Hepatocyte (in vitro differentiated cells): ENCODE measurements at regions not wholly inside any gene's neighbourhood (a gene's known extent, or its start where the extent isn't known, plus 50 kb on each side); places are given as distances from the start of the nearest gene placed in this dataset.

Source experiments
- DNase-seq: peaks from one replicate; pipeline ENCODE4 v3.0.0-alpha.2; 2016; ENCODE audit warnings: low spot score
- H2AFZ ChIP-seq: fragments of 200-600 bp; sonication (generic); 2 replicates; pipeline ENCODE4 v1.6.0; 2016; ENCODE audit warnings: antibody characterized with exemption, mild to moderate bottlenecking
- H3K27ac ChIP-seq: fragments of 200-600 bp; sonication (generic); 2 replicates; pipeline ENCODE4 v1.5.1; 2016; ENCODE audit warnings: mild to moderate bottlenecking
- H3K27me3 ChIP-seq: fragments of 200-600 bp; sonication (generic); 2 replicates; pipeline ENCODE4 v1.6.1; 2016
- H3K36me3 ChIP-seq: fragments of 200-600 bp; sonication (generic); replicated peaks from 2 replicates; pipeline ENCODE4 v1.5.1; 2016; ENCODE audit warnings: low read depth; ENCODE audit not compliant: insufficient read depth
- H3K4me1 ChIP-seq: fragments of 200-600 bp; sonication (generic); 2 replicates; pipeline ENCODE4 v1.5.1; 2016; ENCODE audit warnings: mild to moderate bottlenecking, moderate library complexity; ENCODE audit not compliant: insufficient read depth
- H3K4me2 ChIP-seq: fragments of 200-600 bp; sonication (generic); 2 replicates; pipeline ENCODE4 v1.6.0; 2016
- H3K4me3 ChIP-seq: fragments of 200-600 bp; sonication (generic); 2 replicates; pipeline ENCODE4 v1.5.1; 2016; ENCODE audit warnings: mild to moderate bottlenecking
- H3K79me2 ChIP-seq: fragments of 200-600 bp; sonication (generic); 2 replicates; pipeline ENCODE4 v1.6.0; 2017; ENCODE audit warnings: mild to moderate bottlenecking
- H3K9me2 ChIP-seq: fragments of 200-600 bp; sonication (generic); replicated peaks from 2 replicates; pipeline ENCODE4 v1.6.0; 2017; ENCODE audit warnings: mild to moderate bottlenecking; ENCODE audit not compliant: insufficient read depth
- H3K9me3 ChIP-seq: fragments of 200-600 bp; sonication (generic); 2 replicates; pipeline ENCODE4 v1.5.1; 2016; ENCODE audit warnings: low read depth, mild to moderate bottlenecking
- H4K20me1 ChIP-seq: fragments of 200-600 bp; sonication (generic); 2 replicates; pipeline ENCODE4 v1.6.0; 2016; ENCODE audit warnings: mild to moderate bottlenecking; ENCODE audit not compliant: insufficient read depth, poor library complexity, severe bottlenecking
- EZH2 ChIP-seq: fragments of 200-600 bp; sonication (generic); IDR thresholded peaks from 2 replicates; pipeline ENCODE4 v1.6.1; 2016; ENCODE audit warnings: antibody characterized with exemption, mild to moderate bottlenecking, borderline replicate concordance
- EZH2phosphoT487 ChIP-seq: fragments of 200-600 bp; sonication (generic); IDR thresholded peaks from one replicate; pipeline ENCODE4 v1.6.1; 2018; ENCODE audit warnings: antibody characterized with exemption, mild to moderate bottlenecking, low read depth, moderate library complexity; ENCODE audit not compliant: unreplicated experiment, severe bottlenecking
- WGBS: methylation state at CpG from one replicate; pipeline ENCODE4 v1.1.6; 2016; ENCODE audit warnings: low lambda C conversion rate; ENCODE audit errors: missing lambda C conversion rate; 5-methylcytosine and 5-hydroxymethylcytosine counted together
- TF ChIP-seq, protein P1 (sequence below): fragments of 200-600 bp; sonication (generic); IDR thresholded peaks from 2 replicates; pipeline ENCODE4 v1.5.1; 2016; ENCODE audit warnings: antibody characterized with exemption, mild to moderate bottlenecking; ENCODE audit not compliant: poor library complexity

DNA sequence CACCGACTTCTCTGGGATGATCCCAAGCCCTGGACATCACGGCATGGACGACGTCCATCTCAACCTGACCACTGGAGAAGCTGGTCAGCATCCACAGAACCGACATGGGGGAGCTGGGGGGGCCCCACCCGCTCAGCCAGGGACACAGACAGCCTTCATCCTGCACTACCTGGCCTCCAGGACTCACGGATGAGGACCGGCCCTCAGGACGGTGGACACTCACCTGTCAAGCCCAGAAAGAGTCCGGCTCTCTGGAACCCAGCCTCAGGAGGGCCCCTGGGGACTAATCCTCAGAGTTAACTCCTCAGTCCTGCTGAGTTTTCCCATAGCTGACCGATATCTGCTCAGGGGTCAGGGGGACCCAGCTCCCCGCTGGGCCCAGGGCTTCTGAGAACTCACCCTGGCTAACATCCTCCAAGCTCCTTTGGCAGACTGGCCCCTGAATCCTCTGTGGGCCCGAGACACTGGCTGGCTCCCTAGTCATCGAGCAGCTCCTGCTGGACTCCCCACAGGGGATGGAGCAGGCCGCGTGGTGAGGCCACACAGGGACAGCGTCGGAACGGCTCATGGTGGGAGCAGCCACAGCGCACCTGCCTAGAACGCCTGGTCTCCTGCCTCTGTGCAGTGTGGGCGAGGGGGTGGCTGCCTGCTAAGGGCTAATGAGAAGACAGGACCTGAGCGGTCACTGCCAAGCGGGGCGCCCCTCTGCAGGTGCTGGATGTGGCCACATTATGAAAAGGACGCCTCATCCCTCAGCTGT lies 649.2 kb downstream of the BRD1 start:
- H4K20me1 ChIP-seq: no peaks in the 10 kb centered on the region
- no peak overlapping the region for H2AFZ ChIP-seq
- no peak overlapping the region for H3K27ac ChIP-seq
- DNase-seq: no peak
- no peak overlapping the region for H3K4me3 ChIP-seq
- H3K27me3 ChIP-seq: no peaks in the 10 kb centered on the region
- no peaks in the 10 kb centered on the region for H3K79me2 ChIP-seq
- no peaks in the 10 kb centered on the region for H3K4me1 ChIP-seq
- no peak overlapping the region for H3K4me2 ChIP-seq
- no peaks in the 10 kb centered on the region for H3K9me3 ChIP-seq
- no peaks in the 10 kb centered on the region for H3K36me3 ChIP-seq
- TF ChIP-seq EZH2 (no peak), EZH2phosphoT487 (no peak)
- TF ChIP-seq, protein P1, sequence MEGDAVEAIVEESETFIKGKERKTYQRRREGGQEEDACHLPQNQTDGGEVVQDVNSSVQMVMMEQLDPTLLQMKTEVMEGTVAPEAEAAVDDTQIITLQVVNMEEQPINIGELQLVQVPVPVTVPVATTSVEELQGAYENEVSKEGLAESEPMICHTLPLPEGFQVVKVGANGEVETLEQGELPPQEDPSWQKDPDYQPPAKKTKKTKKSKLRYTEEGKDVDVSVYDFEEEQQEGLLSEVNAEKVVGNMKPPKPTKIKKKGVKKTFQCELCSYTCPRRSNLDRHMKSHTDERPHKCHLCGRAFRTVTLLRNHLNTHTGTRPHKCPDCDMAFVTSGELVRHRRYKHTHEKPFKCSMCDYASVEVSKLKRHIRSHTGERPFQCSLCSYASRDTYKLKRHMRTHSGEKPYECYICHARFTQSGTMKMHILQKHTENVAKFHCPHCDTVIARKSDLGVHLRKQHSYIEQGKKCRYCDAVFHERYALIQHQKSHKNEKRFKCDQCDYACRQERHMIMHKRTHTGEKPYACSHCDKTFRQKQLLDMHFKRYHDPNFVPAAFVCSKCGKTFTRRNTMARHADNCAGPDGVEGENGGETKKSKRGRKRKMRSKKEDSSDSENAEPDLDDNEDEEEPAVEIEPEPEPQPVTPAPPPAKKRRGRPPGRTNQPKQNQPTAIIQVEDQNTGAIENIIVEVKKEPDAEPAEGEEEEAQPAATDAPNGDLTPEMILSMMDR: no peak
- 85% methylated on average over 26 of the region's 26 CpGs for WGBS
- H3K9me2 ChIP-seq: no peaks in the 10 kb centered on the region

DNA sequence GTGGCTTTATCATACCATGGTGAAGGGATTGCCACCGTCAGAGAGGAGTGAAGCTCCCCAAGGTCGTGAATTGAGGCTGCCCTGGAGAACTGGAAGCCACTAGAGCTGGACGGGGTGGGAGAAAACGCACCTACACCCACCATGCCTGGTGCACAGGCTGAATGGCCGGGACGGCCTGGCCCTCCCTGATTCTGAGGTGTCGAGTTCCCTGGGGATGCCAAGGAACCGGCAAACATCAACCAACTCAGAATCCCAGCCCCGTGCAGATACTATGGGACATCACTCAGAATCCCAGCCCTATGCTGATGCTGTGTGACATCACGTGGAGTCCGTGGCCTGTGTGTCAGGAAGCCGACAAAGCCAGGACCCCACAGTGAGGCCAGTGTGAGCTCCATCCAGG lies 650.0 kb downstream of the BRD1 start:
- no peaks in the 10 kb centered on the region for H3K9me2 ChIP-seq
- H3K36me3 ChIP-seq: no peaks in the 10 kb centered on the region
- WGBS: 78% methylated on average over 11 of the region's 12 CpGs
- no peaks in the 10 kb centered on the region for H3K27me3 ChIP-seq
- no peak overlapping the region for H3K4me2 ChIP-seq
- TF ChIP-seq EZH2 (no peak), EZH2phosphoT487 (no peak)
- TF ChIP-seq, protein P1: no peak
- H3K4me3 ChIP-seq: no peak overlapping the region
- no peak for DNase-seq
- H3K27ac ChIP-seq: no peak overlapping the region
- no peaks in the 10 kb centered on the region for H3K4me1 ChIP-seq
- H4K20me1 ChIP-seq: no peaks in the 10 kb centered on the region
- no peak overlapping the region for H2AFZ ChIP-seq
- H3K9me3 ChIP-seq: no peaks in the 10 kb centered on the region
- no peaks in the 10 kb centered on the region for H3K79me2 ChIP-seq

DNA sequence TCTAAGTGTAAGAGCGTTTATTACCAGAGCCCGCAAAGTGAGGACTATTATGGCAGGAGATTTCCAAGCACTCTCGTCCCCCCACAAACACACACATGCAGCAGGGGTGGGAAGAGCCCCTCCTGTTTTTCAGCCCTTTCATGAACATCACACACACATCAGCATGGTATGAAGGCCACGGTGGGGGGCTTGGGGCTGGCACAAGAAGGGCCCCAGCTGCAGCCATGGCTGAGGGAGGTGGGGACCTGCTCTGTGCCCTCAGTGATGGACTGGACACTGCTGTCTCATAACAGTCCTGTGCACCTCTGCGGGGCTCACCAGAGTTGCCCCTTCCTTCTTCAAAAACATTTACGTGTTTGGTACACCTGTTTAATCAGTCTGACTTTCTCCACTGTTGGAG lies 650.7 kb downstream of the BRD1 start:
- TF ChIP-seq, protein P1: no peak
- TF ChIP-seq EZH2phosphoT487 (no peak), EZH2 (no peak)
- no peaks in the 10 kb centered on the region for H3K9me2 ChIP-seq

More for the DNA sequence above, 650.7 kb downstream of the BRD1 start:
- H4K20me1 ChIP-seq: no peaks in the 10 kb centered on the region
- H3K4me2 ChIP-seq: no peak overlapping the region
- H2AFZ ChIP-seq: no peak overlapping the region
- no peaks in the 10 kb centered on the region for H3K9me3 ChIP-seq
- no peaks in the 10 kb centered on the region for H3K36me3 ChIP-seq
- H3K27me3 ChIP-seq: no peaks in the 10 kb centered on the region
- H3K79me2 ChIP-seq: no peaks in the 10 kb centered on the region
- H3K4me3 ChIP-seq: no peak overlapping the region
- no peak overlapping the region for H3K27ac ChIP-seq
- no peaks in the 10 kb centered on the region for H3K4me1 ChIP-seq
- no peak for DNase-seq
- 77% methylated on average over 6 of the region's 6 CpGs for WGBS
